H1 (cell line): ENCODE measurements at regions not wholly inside any gene's neighbourhood (a gene's known extent, or its start where the extent isn't known, plus 50 kb on each side); places are given as distances from the start of the nearest gene placed in this dataset.

Experiments used
- CTCF ChIA-PET: fragments of 300-600 bp; sonication (Branson Sonifier 250); formaldehyde crosslinking; loops from one replicate; lab custom pipeline; 2021; ENCODE audit not compliant: partially characterized antibody; lab: Charles Lee
- POLR2A ChIA-PET: fragments of 300-600 bp; sonication (Branson Sonifier 250); formaldehyde crosslinking; loops from one replicate; lab custom pipeline; 2021; ENCODE audit warnings: inconsistent platforms; ENCODE audit not compliant: partially characterized antibody; lab: Charles Lee
- DNase-seq, 2 experiments: peaks; one replicate each; pipeline versions ENCODE4 v3.0.0 to v3.0.0-alpha.2; 2010 to 2022; ENCODE audit warnings: low spot score in 2 of 2, low read depth in 1 of 2, mixed read lengths in 1 of 2
- FAIRE-seq: peaks from 2 replicates; lab custom pipeline; 2011; peaks lifted over from hg19 to GRCh38; lab: Jason Lieb, UNC
- H2AFZ ChIP-seq: 2 replicates; pipeline ENCODE4 v1.8.1; 2012; ENCODE audit warnings: low read length, inconsistent platforms
- H2AK5ac ChIP-seq: 2 replicates; pipeline ENCODE4 v1.6.1; 2013; ENCODE audit warnings: low read depth, low read length
- H2BK120ac ChIP-seq: replicated peaks from 2 replicates; pipeline ENCODE3; 2013; ENCODE audit warnings: low read depth, low read length, inconsistent platforms
- H2BK12ac ChIP-seq: 2 replicates; pipeline ENCODE4 v1.6.1; 2013; ENCODE audit warnings: low read depth, low read length
- H2BK15ac ChIP-seq: 2 replicates; pipeline ENCODE4 v1.6.1; 2013; ENCODE audit warnings: low read length
- H2BK20ac ChIP-seq: 2 replicates; pipeline ENCODE4 v1.6.1; 2013; ENCODE audit warnings: low read length
- H2BK5ac ChIP-seq: 2 replicates; pipeline ENCODE4 v1.6.1; 2013; ENCODE audit warnings: low read depth, low read length
- H3K14ac ChIP-seq: 2 replicates; pipeline ENCODE4 v1.6.1; 2013; ENCODE audit warnings: inconsistent platforms; ENCODE audit not compliant: insufficient read length
- H3K18ac ChIP-seq: 2 replicates; pipeline ENCODE4 v1.6.1; 2013; ENCODE audit warnings: low read length; ENCODE audit errors: extremely low read depth
- H3K23ac ChIP-seq: 2 replicates; pipeline ENCODE4 v1.6.1; 2013; ENCODE audit warnings: inconsistent platforms; ENCODE audit not compliant: insufficient read length
- H3K23me2 ChIP-seq: 2 replicates; pipeline ENCODE4 v1.6.1; 2013; ENCODE audit warnings: low read depth, low read length
- H3K27ac ChIP-seq: 2 replicates; pipeline ENCODE4 v1.6.1; 2011; ENCODE audit warnings: low read depth, low read length, inconsistent platforms
- H3K27me3 ChIP-seq, 4 experiments: replicated peaks in 1 of 4; 1 replicate in 1 of 4; 2 replicates in 3 of 4; pipeline versions ENCODE4 v1.6.1 to v1.8.1; 2011 to 2013; ENCODE audit warnings: low read length in 3 of 4, mild to moderate bottlenecking in 3 of 4, inconsistent platforms in 2 of 4, mixed read lengths in 2 of 4, moderate library complexity in 1 of 4; ENCODE audit not compliant: control insufficient read depth in 3 of 4, insufficient read depth in 3 of 4; ENCODE audit errors: extremely low read depth in 1 of 4
- H3K36me3 ChIP-seq, 4 experiments: 2 replicates each; pipeline versions ENCODE4 v1.6.1 to v1.8.1; 2011 to 2013; ENCODE audit warnings: mild to moderate bottlenecking in 4 of 4, low read length in 3 of 4, moderate library complexity in 2 of 4, control low read depth in 1 of 4, inconsistent platforms in 1 of 4; ENCODE audit not compliant: insufficient read depth in 4 of 4, control insufficient read depth in 2 of 4
- H3K4ac ChIP-seq: replicated peaks from 2 replicates; pipeline ENCODE3; 2013; ENCODE audit warnings: low read length, low read depth, mixed read lengths, inconsistent platforms; ENCODE audit not compliant: insufficient read length
- H3K4me1 ChIP-seq, 4 experiments: replicated peaks in 1 of 4; 1 replicate in 1 of 4; 2 replicates in 3 of 4; pipeline versions ENCODE4 v1.6.1 to v1.8.1; 2011 to 2013; ENCODE audit warnings: low read length in 3 of 4, inconsistent platforms in 2 of 4, mixed read lengths in 1 of 4; ENCODE audit not compliant: insufficient read depth in 4 of 4, control insufficient read depth in 3 of 4
- H3K4me2 ChIP-seq, 2 experiments: 2 replicates each; pipeline versions ENCODE4 v1.6.1 to v1.8.1; 2011 to 2013; ENCODE audit warnings: low read depth in 2 of 2, low read length in 2 of 2, control low read depth in 1 of 2, inconsistent platforms in 1 of 2, mild to moderate bottlenecking in 1 of 2; ENCODE audit not compliant: insufficient read depth in 1 of 2
- H3K4me3 ChIP-seq, 4 experiments: fragments of 200-600, 300-600 bp in 1 of 4; sonication (generic), shearing (Covaris generic), sonication (Bioruptor Twin) in 1 of 4; 2 replicates each; pipeline versions ENCODE4 v1.5.1 to v1.8.1; 2011 to 2016; ENCODE audit warnings: low read length in 4 of 4, low read depth in 3 of 4, control low read depth in 2 of 4, inconsistent platforms in 2 of 4, mild to moderate bottlenecking in 2 of 4, mixed read lengths in 1 of 4, moderate library complexity in 1 of 4; ENCODE audit not compliant: insufficient read depth in 2 of 4; ENCODE audit errors: extremely low read depth in 1 of 4
- H3K56ac ChIP-seq: replicated peaks from 2 replicates; pipeline ENCODE3; 2013; ENCODE audit warnings: low read depth, mild to moderate bottlenecking, mixed read lengths, low read length, inconsistent platforms; ENCODE audit not compliant: insufficient read length
- H3K79me1 ChIP-seq: 2 replicates; pipeline ENCODE4 v1.6.1; 2013; ENCODE audit warnings: low read depth, low read length, control low read depth
- H3K79me2 ChIP-seq, 2 experiments: 2 replicates each; pipeline versions ENCODE4 v1.6.1 to v1.8.1; 2012 to 2013; ENCODE audit warnings: low read length in 2 of 2, mild to moderate bottlenecking in 2 of 2, inconsistent platforms in 1 of 2; ENCODE audit not compliant: insufficient read depth in 2 of 2, control insufficient read depth in 1 of 2
- H3K9ac ChIP-seq, 4 experiments: replicated peaks in 1 of 4; 1 replicate in 1 of 4; 2 replicates in 3 of 4; pipeline versions ENCODE4 v1.6.1 to v1.8.1; 2011 to 2013; ENCODE audit warnings: low read depth in 3 of 4, low read length in 3 of 4, control low read depth in 2 of 4, mild to moderate bottlenecking in 2 of 4, moderate library complexity in 2 of 4, inconsistent platforms in 1 of 4; ENCODE audit errors: extremely low read depth in 1 of 4
- H3K9me3 ChIP-seq, 2 experiments: 2 replicates each; pipeline versions ENCODE4 v1.6.1 to v1.8.1; 2012 to 2013; ENCODE audit warnings: mild to moderate bottlenecking in 2 of 2, moderate library complexity in 2 of 2, control low read depth in 1 of 2, inconsistent platforms in 1 of 2, low read depth in 1 of 2, low read length in 1 of 2, mixed read lengths in 1 of 2; ENCODE audit not compliant: insufficient read depth in 2 of 2
- H4K20me1 ChIP-seq, 2 experiments: replicated peaks in 1 of 2; 2 replicates each; pipeline versions ENCODE3 to v1.8.1; 2011 to 2013; ENCODE audit warnings: inconsistent platforms in 2 of 2, low read length in 2 of 2, mild to moderate bottlenecking in 1 of 2; ENCODE audit not compliant: insufficient read depth in 2 of 2, control insufficient read depth in 1 of 2
- H4K5ac ChIP-seq: 2 replicates; pipeline ENCODE4 v1.6.1; 2013; ENCODE audit warnings: low read length, low read depth, mixed read lengths, inconsistent platforms; ENCODE audit not compliant: insufficient read length
- H4K8ac ChIP-seq: 2 replicates; pipeline ENCODE4 v1.8.0; 2013; ENCODE audit warnings: mild to moderate bottlenecking, moderate library complexity, low read length, inconsistent platforms; ENCODE audit not compliant: insufficient read depth; ENCODE audit errors: extremely low read depth
- H4K91ac ChIP-seq: replicated peaks from 2 replicates; pipeline ENCODE3; 2013; ENCODE audit warnings: low read length, mixed read lengths, inconsistent platforms; ENCODE audit not compliant: insufficient read length
- CHD2 ChIP-seq: IDR thresholded peaks from 2 replicates; pipeline ENCODE4 v1.6.1; 2012; ENCODE audit warnings: low read length, improper control_type of control experiment
- HDAC6 ChIP-seq: IDR thresholded peaks from one replicate; pipeline ENCODE4 v1.7.1; 2012; ENCODE audit warnings: low read depth, mild to moderate bottlenecking, inconsistent platforms, low read length, moderate library complexity
- SIX5 ChIP-seq: IDR thresholded peaks from 2 replicates; pipeline ENCODE4 v1.6.1; 2011; ENCODE audit warnings: mild to moderate bottlenecking, low read depth, low read length
- TAF1 ChIP-seq: IDR thresholded peaks from 2 replicates; pipeline ENCODE4 v1.6.1; 2011; ENCODE audit warnings: mild to moderate bottlenecking, low read depth, low read length
- WGBS, 2 experiments: shearing (Covaris generic) in 1 of 2; methylation state at CpG; one replicate each; pipeline versions ENCODE4 v1.1.6 to v1.1.7; 2013 to 2015; ENCODE audit warnings: low lambda C conversion rate in 2 of 2, mixed read lengths in 2 of 2, inconsistent platforms in 1 of 2, low coverage in 1 of 2, missing lambda C conversion rate in 1 of 2; ENCODE audit not compliant: insufficient replicate concordance in 2 of 2, insufficient coverage in 1 of 2, insufficient read length in 1 of 2; ENCODE audit errors: extremely low coverage in 1 of 2, missing lambda C conversion rate in 1 of 2; 5-methylcytosine and 5-hydroxymethylcytosine counted together

DNA sequence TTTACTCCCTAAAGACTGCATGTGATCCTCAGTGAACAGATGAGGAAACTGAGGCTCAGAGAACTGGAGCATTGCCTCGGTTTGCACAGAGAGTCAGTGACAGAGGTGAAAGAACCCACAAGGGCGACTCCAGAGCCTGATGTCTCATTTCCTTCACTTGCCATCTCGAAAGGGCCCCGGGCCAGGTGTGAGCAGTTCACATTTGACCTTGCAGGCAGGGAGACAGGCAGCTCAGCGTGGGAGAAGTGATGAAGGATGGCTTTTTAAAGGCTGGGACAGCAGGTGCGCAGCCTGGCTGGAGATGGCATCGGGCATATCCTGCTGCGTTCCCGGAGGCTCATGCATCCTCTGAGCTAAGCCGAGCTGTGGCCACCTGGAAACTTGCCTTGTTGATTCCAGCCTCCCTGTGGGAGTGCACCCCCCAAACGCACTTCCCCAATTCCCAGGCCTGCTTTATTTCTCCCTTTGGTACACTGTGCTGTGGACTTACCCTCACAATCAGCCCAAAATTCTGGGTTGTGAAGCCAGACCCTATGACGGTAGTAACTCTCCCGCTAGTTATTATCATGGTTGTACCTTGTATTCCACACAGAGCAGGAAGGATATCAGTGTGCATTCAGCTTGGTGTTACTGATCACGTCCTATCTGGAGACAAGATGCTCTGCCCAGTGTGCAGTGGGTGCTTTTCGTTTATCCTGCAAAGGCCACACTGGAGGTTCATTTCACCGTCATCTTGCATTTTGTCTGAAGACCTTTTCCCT, 753.2 kb upstream of the EEF2KMT start:
- H3K4ac ChIP-seq = no peak overlapping the region
- no peak overlapping the region for H3K18ac ChIP-seq
- H3K4me1 ChIP-seq = no peaks in the 10 kb centered on the region; a peak in 1 of 7 replicates
- H3K9ac ChIP-seq = no peak overlapping the region
- no peak overlapping the region for H3K4me3 ChIP-seq
- DNase-seq (no peak), FAIRE-seq (no peak)
- no peaks in the 10 kb centered on the region for H3K27me3 ChIP-seq
- no peak overlapping the region for H2BK20ac ChIP-seq
- H3K36me3 ChIP-seq = no peaks in the 10 kb centered on the region
- H4K5ac ChIP-seq = no peak overlapping the region
- no peak overlapping the region for H3K4me2 ChIP-seq
- no peak overlapping the region for H3K23ac ChIP-seq
- H3K56ac ChIP-seq = no peak overlapping the region
- CTCF ChIA-PET = interaction anchor here (0.6 to 1.2 kb wide), 4 partner anchors 165 to 1423 kb away, joined by 3 read pairs; no protein-coding TSS in a partner anchor
- H2BK5ac ChIP-seq = no peak overlapping the region
- no peak overlapping the region for H2AK5ac ChIP-seq
- H3K79me2 ChIP-seq = no peaks in the 10 kb centered on the region
- no peak overlapping the region for H2BK12ac ChIP-seq
- TF ChIP-seq HDAC6 (no peak), SIX5 (no peak), CHD2 (no peak), TAF1 (no peak)
- TF ChIP-seq, all 59 proteins: peak for 0
- H2BK15ac ChIP-seq = no peak overlapping the region
- H4K91ac ChIP-seq = no peak overlapping the region
- no peak overlapping the region for H3K27ac ChIP-seq
- H4K20me1 ChIP-seq = no peaks in the 10 kb centered on the region
- H3K14ac ChIP-seq = no peak overlapping the region
- no peaks in the 10 kb centered on the region for H3K79me1 ChIP-seq
- H4K8ac ChIP-seq = 0 out of 2 replicates have a peak overlapping the region, but pooled peaks have one; percentile 15
- H3K23me2 ChIP-seq = no peaks in the 10 kb centered on the region
- H2AFZ ChIP-seq = no peak overlapping the region
- H2BK120ac ChIP-seq = no peak overlapping the region
- POLR2A ChIA-PET = no interaction called here
- WGBS, 2 experiments = 92% methylated on average over 16 of the region's 16 CpGs; no CpG with 5 or more reads in 1 of the 2 experiments
- no peaks in the 10 kb centered on the region for H3K9me3 ChIP-seq
